ENCODE measurements at regions not wholly inside any gene's neighbourhood (a gene's known extent, or its start where the extent isn't known, plus 50 kb on each side); places are given as distances from the start of the nearest gene placed in this dataset.

- no peaks in the 10 kb centered on the region for H3K27me3 ChIP-seq (replicated peaks; ENCODE audit: insufficient read depth, low read depth, low read length, poor library complexity)
- no peak for TF ChIP-seq EZH2 (IDR thresholded peaks at IDR 0.05; ENCODE audit: borderline replicate concordance, low read depth, low read length, poor library complexity, severe bottlenecking)
- no peak for TF ChIP-seq CTCF (conservative IDR thresholded peaks at IDR 0.05; ENCODE audit: low read depth, low read length)
- CTCF ChIA-PET: no interaction called here
- peak overlapping the region; percentile 26 for H3K27ac ChIP-seq (ENCODE audit: low read depth, low read length, poor library complexity, severe bottlenecking)
- H3K4me3 ChIP-seq (ENCODE audit: low read depth, low read length, poor library complexity, severe bottlenecking): no peak overlapping the region
- no TSS peak for BruUV-seq (replicated peaks)
- no peak for DNase-seq (ENCODE audit: low spot score)
- intact Hi-C loops (cut with micrococcal nuclease; ENCODE audit: unreplicated experiment): no loop called here
- POLR2A ChIA-PET (ENCODE audit: low non-redundant PET): no interaction called here
- peaks cover 55% of the 10 kb centered on the region for H3K4me1 ChIP-seq (ENCODE audit: insufficient read depth, low read length, poor library complexity, severe bottlenecking)
- H3K36me3 ChIP-seq (ENCODE audit: insufficient read depth, low read length, poor library complexity, severe bottlenecking): no peaks in the 10 kb centered on the region
- no peaks in the 10 kb centered on the region for H3K9me3 ChIP-seq (ENCODE audit: low read depth, low read length, poor library complexity, severe bottlenecking)
Measured at GRCh38 chr1:199678771-199679170, 348.7 kb upstream of the NR5A2 start.

- intact Hi-C loops (cut with micrococcal nuclease; ENCODE audit: unreplicated experiment): loop anchor here (1.0 to 10.0 kb wide), 8 partner anchors 263 to 1585 kb away; no protein-coding TSS in a partner anchor
- no peak overlapping the region for H3K4me3 ChIP-seq (ENCODE audit: low read depth, low read length, poor library complexity, severe bottlenecking)
- peak overlapping the region; percentile 83 for H3K27ac ChIP-seq (ENCODE audit: low read depth, low read length, poor library complexity, severe bottlenecking)
- ChIA-PET POLR2A (ENCODE audit: low non-redundant PET) (no interaction called here), CTCF (no interaction called here)
- H3K9me3 ChIP-seq (ENCODE audit: low read depth, low read length, poor library complexity, severe bottlenecking): no peaks in the 10 kb centered on the region
- H3K36me3 ChIP-seq (ENCODE audit: insufficient read depth, low read length, poor library complexity, severe bottlenecking): no peaks in the 10 kb centered on the region
- no peaks in the 10 kb centered on the region for H3K27me3 ChIP-seq (replicated peaks; ENCODE audit: insufficient read depth, low read depth, low read length, poor library complexity)
- DNase-seq (ENCODE audit: low spot score): peak; percentile 77
- BruUV-seq (replicated peaks): no TSS peak
- TF ChIP-seq CTCF (conservative IDR thresholded peaks at IDR 0.05; ENCODE audit: low read depth, low read length) (no peak), EZH2 (IDR thresholded peaks at IDR 0.05; ENCODE audit: borderline replicate concordance, low read depth, low read length, poor library complexity, severe bottlenecking) (no peak)
- peaks cover 82% of the 10 kb centered on the region for H3K4me1 ChIP-seq (ENCODE audit: insufficient read depth, low read length, poor library complexity, severe bottlenecking)
Measured at GRCh38 chr1:199682081-199682480, 345.4 kb upstream of the NR5A2 start.

GRCh38 chr1:199684686-199685273, 342.7 kb upstream of the NR5A2 start:
- DNase-seq (ENCODE audit: low spot score): peak; percentile 84
- Histone ChIP-seq H3K27me3 (replicated peaks; ENCODE audit: insufficient read depth, low read depth, low read length, poor library complexity) (no peaks in the 10 kb centered on the region), H3K36me3 (ENCODE audit: insufficient read depth, low read length, poor library complexity, severe bottlenecking) (no peaks in the 10 kb centered on the region), H3K4me3 (ENCODE audit: low read depth, low read length, poor library complexity, severe bottlenecking) (no peak overlapping the region), H3K4me1 (ENCODE audit: insufficient read depth, low read length, poor library complexity, severe bottlenecking) (peaks cover 89% of the 10 kb centered on the region), H3K9me3 (ENCODE audit: low read depth, low read length, poor library complexity, severe bottlenecking) (no peaks in the 10 kb centered on the region), H3K27ac (ENCODE audit: low read depth, low read length, poor library complexity, severe bottlenecking) (no peak overlapping the region)
- CTCF ChIA-PET: interaction anchor here (0.5 to 1.3 kb wide), 4 partner anchors 50 to 805 kb away, joined by 3 to 6 read pairs (median 4); no protein-coding TSS in a partner anchor
- no TSS peak for BruUV-seq (replicated peaks)
- TF ChIP-seq EZH2 (IDR thresholded peaks at IDR 0.05; ENCODE audit: borderline replicate concordance, low read depth, low read length, poor library complexity, severe bottlenecking): no peak
- peak; percentile 90 for TF ChIP-seq CTCF (conservative IDR thresholded peaks at IDR 0.05; ENCODE audit: low read depth, low read length)
- POLR2A ChIA-PET (ENCODE audit: low non-redundant PET): interaction anchor here (0.6 kb wide), 1 partner anchor 9 kb away, joined by 3 read pairs; no protein-coding TSS in a partner anchor
- intact Hi-C loops (cut with micrococcal nuclease; ENCODE audit: unreplicated experiment): loop anchor here (1.0 to 10.0 kb wide), 9 partner anchors 53 to 1583 kb away; no protein-coding TSS in a partner anchor

Data from A673 (cell line).